Non-pigmented ciliary epithelial cell (primary cell): ENCODE measurements at regions not wholly inside any gene's neighbourhood (a gene's known extent, or its start where the extent isn't known, plus 50 kb on each side); places are given as distances from the start of the nearest gene placed in this dataset.
"Not testable (repeated sequence)": the region's sequence is repeated elsewhere in the genome, so short reads cannot be mapped to it uniquely, and the experiment has no call there.

Experiments
- DNase-seq: peaks from one replicate; pipeline ENCODE4 v3.0.0-alpha.2; 2010; ENCODE audit warnings: low read depth

GRCh38 chr21:25487046-25487594, 120.2 kb downstream of the MRPL39 start:
- no peak for DNase-seq

DNA sequence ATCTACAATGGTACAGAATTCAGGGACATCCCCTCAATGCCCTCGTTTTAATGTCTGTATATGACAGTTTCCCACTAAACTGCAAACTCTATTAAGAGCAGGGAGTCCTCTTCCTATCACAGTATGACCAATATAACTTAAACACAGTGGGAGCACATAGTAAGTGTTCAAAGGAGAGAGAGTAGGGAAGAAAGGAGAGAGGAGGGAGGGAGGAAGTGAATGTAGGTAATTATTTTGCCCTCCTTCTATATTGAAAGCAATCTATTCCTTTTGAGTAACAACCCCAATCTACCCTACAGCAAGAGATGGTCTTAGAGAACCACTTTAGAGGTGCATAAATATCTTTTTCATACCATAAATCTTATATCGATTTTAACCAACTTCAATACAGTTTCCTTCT, 121.4 kb downstream of the MRPL39 start:
- no peak for DNase-seq

GRCh38 chr21:25467896-25468295, 139.4 kb downstream of the MRPL39 start:
- no peak for DNase-seq

GRCh38 chr21:25467071-25467470, 140.2 kb downstream of the MRPL39 start:
- DNase-seq = not testable (repeated sequence)

- DNase-seq = no peak
Measured at GRCh38 chr21:25466470-25466869, 140.8 kb downstream of the MRPL39 start.

DNA sequence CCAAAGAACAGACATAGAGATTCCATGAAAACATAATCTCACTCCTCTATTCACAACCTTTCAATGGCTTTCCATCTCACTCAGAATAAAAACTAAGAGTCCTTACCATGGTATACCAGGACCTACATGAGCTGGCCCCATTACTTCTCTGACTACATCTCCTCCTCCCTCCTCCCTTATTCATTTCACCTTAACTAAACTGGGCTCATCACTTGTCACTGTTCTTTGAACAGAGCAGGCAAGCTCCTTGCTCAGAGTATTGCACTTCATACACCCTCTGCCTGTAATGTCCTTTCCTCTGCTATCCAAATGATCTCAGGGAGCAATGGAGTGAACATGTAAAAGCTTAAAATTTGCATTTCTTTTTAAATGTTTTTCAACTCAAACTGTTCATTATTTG, 142.0 kb downstream of the MRPL39 start:
- DNase-seq = no peak

GRCh38 chr21:25464275-25464674, 143.0 kb downstream of the MRPL39 start:
- DNase-seq = no peak

DNA sequence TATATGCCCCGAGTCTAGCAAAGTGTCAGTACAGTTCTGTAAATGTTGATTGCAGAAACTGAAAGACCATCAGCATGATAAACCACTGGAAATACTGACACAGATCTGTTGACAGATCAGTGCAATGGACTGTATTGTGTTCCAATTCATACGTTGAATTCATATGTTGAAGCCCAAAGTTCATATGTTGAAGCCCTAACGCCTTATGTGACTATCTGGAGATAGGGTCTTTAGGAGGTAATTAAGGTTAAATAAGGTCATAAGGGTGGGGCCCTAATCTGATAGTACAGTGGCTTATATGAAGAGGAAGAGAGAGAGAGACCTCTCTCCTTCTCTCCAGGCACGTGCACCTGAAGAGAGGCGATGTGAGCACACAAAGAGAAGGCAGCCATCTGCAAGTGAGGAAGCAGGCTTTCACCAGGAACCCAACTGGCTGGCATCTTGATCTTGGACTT, 144.7 kb downstream of the MRPL39 start:
- DNase-seq = no peak

GRCh38 chr21:25461725-25462124, 145.6 kb downstream of the MRPL39 start:
- DNase-seq = peak; percentile 20

DNA sequence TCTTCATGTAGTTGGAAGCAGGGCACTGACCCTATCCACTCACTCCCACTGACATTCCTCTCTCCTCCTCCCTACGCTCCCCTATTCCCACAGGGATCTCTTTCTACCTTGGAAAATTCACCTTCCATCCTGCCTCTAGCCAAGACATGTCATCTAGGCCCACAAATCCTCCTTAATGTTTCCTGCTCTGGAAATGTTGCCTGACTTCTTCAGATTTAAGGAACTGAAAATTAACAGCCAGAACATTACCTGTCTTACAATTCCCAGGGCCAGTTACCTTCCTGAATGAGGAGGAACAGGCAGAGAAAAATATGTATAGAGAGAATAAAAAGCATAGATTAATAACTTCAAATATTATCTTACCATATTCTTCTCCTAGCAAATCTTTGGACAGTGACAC, 147.3 kb downstream of the MRPL39 start:
- no peak for DNase-seq

GRCh38 chr21:25459365-25459764, 147.9 kb downstream of the MRPL39 start:
- DNase-seq = no peak

DNA sequence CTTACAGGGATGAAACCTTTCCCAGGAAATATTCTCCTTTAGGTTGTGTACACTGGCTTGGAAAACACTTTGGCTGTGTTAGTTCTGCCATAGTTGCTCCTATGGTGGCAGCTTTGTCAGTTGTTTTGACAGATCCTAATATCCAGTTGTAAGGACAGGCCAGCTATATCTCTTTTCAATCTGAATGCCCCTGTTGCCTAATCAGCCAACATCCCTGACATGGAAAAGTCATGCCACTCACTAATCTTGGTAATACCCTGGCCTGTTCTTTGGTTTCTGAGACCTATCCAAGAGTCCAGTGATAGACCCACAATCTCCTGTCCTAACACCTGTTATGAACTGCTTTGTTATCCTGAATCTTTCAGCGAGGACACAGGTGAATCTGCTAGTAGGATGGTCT, 148.8 kb downstream of the MRPL39 start:
- DNase-seq = no peak

GRCh38 chr21:25457946-25458345, 149.3 kb downstream of the MRPL39 start:
- DNase-seq = no peak

- DNase-seq = peak; percentile 69
Measured at GRCh38 chr21:25457411-25457810, 149.9 kb downstream of the MRPL39 start.

- no peak for DNase-seq
Measured at GRCh38 chr21:25456672-25457071, 150.6 kb downstream of the MRPL39 start.

- no peak for DNase-seq
Measured at GRCh38 chr21:25453524-25453923, 153.8 kb downstream of the MRPL39 start.

GRCh38 chr21:25449950-25450349, 157.3 kb downstream of the MRPL39 start:
- no peak for DNase-seq

- DNase-seq = no peak
Measured at GRCh38 chr21:25441835-25442234, 165.4 kb downstream of the MRPL39 start.

GRCh38 chr21:25437465-25437864, 169.8 kb downstream of the MRPL39 start:
- DNase-seq = not testable (repeated sequence)

GRCh38 chr21:25428537-25428936, 178.7 kb downstream of the MRPL39 start:
- DNase-seq = no peak

DNA sequence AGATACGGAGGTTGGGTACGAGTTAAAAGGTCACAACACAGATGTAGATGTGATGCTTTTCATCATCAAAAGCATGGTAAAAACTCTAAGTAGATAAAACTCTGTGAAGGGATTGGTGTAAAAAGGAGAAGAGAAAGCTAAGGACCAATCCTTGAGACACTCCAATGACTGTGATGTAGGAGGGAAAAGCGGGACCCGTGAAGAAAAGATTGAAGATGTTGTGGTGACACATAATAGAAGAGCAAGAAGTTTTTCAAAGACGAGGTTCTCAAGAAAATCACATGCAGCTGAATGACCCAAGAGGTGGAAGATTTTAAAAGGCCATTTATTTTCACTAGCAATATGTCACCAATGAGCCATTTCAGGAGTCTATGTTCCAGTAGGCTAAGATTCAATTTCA, 179.5 kb downstream of the MRPL39 start:
- DNase-seq = no peak

DNA sequence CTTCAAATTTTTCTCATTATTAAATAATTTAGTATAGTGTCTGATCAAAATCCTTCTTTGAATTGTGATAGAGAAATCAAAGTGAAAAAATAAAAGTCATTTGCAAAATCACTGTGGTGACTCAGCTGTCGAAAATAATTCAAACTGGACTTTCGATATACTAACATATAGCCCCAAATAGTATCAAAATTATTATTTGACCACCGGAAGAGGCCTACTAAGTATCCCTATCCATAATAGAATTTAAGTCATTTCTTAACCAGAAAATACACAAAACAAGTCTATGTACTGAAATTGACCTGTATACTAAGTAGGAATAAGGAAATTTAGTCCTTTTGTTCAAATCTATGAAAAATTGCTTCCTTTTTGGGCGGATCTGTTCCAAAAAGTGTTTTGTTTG, 180.7 kb downstream of the MRPL39 start:
- DNase-seq = no peak

GRCh38 chr21:25425156-25425555, 182.1 kb downstream of the MRPL39 start:
- DNase-seq = no peak

DNA sequence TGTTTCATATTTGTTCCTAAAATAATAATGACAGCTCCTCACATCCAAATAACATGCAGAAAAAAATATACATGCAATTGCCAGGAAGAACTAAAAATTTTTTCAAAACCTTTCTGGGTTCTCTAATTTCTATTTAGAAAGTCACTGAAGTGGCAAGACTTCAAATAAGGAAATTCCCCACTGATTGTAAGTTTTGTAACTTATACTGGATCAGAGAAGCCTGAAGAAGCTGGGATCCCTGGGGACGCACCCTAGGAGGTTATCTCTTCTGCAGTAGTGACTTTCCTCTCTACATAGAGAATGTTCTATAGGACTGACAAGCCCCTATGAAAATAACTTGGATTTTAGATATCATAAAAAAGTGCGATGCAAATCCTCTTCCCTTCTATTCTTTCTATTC, 182.6 kb downstream of the MRPL39 start:
- no peak for DNase-seq

GRCh38 chr21:25424048-25424447, 183.2 kb downstream of the MRPL39 start:
- DNase-seq = no peak
